GM12874 (cell line): ENCODE measurements at regions not wholly inside any gene's neighbourhood (a gene's known extent, or its start where the extent isn't known, plus 50 kb on each side); places are given as distances from the start of the nearest gene placed in this dataset.

ENCODE experiments used
- TF ChIP-seq, protein P1 (sequence below): IDR thresholded peaks from 2 replicates; pipeline ENCODE4 v1.5.1; 2011; ENCODE audit warnings: low read depth, mild to moderate bottlenecking, control low read depth, low read length, moderate library complexity; ENCODE audit not compliant: insufficient read depth

DNA sequence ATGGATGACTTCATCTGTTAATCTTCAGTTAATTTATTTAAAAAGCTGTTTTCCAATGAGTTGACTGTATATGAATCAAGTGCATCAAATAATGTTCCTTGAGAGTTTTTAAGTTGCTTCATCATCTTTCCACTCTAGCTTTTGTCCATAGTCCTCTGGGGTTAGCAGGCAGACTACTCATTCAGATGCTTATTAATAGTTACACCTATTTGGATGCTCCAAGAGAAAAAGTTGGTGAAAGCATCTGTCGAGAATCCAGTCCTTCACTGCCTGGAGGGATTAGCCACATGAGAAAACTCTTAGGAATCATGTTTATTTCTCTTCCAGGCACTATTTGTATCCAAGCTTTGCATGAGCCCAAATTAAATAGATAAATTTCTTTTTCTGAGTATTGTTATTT, 70.2 kb downstream of the DACT1 start:
- TF ChIP-seq, protein P1, sequence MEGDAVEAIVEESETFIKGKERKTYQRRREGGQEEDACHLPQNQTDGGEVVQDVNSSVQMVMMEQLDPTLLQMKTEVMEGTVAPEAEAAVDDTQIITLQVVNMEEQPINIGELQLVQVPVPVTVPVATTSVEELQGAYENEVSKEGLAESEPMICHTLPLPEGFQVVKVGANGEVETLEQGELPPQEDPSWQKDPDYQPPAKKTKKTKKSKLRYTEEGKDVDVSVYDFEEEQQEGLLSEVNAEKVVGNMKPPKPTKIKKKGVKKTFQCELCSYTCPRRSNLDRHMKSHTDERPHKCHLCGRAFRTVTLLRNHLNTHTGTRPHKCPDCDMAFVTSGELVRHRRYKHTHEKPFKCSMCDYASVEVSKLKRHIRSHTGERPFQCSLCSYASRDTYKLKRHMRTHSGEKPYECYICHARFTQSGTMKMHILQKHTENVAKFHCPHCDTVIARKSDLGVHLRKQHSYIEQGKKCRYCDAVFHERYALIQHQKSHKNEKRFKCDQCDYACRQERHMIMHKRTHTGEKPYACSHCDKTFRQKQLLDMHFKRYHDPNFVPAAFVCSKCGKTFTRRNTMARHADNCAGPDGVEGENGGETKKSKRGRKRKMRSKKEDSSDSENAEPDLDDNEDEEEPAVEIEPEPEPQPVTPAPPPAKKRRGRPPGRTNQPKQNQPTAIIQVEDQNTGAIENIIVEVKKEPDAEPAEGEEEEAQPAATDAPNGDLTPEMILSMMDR: no peak

DNA sequence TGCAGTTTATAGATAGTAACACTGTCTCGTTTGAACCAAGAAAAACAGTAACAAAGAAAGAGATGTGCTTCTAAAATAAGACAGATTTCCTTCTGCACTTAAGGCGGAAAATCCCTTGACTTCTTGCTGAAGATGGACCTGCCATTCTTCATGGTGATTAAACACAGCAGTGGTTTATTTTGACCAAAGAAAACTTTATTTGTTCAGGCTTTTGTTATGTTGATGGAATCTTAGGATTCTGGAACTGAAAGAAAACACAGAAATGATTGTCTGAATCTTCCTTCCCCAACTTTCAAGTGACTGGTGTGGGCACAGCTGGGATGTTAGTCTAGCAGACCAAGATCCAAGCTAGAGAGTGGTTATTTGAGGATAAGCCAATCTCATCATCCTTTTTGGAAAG, 72.2 kb downstream of the DACT1 start:
- TF ChIP-seq, protein P1: no peak

DNA sequence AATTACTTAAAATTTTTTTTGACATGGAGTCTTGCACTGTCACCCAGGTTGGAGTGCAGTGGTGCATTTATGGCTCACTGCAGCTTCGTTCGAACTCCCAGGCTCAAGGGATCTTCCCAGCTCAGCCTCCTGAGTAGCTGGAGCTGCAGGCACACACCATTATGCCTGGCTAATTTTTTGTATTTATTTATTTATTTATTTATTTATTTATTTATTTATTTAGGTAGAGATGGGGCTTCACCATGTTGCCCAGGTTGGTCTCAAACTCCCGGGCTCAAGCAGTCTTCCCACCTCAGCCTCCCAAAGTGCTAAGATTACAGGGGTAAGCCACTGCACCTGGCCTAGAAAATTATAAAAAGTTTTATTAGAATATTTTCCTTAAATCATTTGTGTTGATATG, 73.6 kb downstream of the DACT1 start:
- TF ChIP-seq, protein P1: no peak

DNA sequence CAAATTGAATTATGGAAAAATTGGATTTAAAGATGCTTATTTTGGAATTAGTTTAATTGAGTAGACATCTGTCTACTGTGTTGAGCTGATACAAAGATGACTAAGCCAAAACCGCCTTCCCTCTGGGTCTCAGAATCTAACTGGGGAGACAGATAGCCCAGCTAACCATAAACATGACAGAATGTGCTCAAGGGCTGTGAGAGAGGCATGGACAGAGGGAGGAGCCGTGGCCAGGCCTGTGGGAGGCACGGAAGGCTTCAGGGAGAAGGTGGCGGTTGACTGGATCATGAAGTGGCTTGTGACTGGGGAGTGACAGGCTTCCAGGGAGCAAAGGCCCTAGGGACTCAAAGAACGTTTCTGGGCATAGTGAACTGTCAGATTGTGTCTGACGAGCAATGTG, 74.6 kb downstream of the DACT1 start:
- TF ChIP-seq, protein P1: no peak

DNA sequence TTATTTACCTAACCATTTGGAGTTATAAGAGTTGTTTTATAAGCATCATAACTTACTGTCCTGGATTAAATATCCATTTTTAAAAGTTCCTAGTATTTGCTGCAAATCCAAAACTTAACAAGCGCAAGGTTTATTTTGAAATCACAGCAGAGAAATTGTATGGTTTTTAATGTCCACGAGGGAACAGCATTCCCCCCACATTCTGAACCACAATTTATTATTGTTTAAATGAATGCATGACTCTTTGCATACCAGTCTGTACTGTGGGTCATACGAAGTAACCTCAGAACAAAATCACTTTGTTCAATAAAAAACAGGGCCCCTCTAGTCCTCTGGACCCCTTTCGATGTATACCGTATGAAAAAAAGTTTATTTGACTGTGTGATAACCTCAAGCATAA, 75.9 kb downstream of the DACT1 start:
- TF ChIP-seq, protein P1: no peak

DNA sequence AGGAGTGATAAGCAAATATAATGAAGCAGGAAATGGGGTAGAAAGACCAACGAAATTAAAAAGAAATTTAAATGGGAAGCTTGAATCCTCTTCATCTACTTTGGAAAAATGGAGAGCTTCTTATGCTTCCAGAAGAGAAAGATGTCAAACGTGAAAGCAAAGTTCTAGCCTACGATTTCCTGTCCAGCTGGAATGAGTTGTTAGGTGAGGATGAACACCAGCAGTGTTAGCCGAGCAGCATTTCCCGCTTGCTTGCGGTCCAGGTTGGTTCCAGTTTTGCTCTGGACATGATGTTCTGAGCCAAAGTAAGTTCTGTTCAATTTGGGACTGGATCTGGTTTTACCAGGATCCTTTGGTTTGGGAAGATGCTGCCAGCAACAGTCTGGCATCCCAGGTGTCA, 78.9 kb downstream of the DACT1 start:
- TF ChIP-seq, protein P1: no peak

DNA sequence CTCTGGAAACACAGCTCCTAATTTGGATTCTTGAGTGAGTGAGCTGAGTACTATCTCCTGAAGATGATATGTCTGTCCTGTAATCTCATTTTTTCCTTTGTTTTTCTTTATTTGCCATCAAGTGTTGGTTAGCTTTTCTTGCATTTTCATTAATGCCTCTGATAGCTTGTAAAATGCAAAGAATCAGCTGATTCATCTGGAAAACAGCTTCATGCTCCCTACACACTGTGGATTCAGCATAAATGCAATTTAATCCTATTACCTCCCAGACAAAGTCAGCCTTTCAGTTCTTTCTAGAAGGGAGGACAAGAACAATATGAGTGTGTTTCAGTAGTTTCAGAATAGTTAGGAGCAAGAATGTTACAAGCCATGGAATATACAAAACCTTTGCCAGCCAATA, 79.4 kb downstream of the DACT1 start:
- TF ChIP-seq, protein P1: no peak

DNA sequence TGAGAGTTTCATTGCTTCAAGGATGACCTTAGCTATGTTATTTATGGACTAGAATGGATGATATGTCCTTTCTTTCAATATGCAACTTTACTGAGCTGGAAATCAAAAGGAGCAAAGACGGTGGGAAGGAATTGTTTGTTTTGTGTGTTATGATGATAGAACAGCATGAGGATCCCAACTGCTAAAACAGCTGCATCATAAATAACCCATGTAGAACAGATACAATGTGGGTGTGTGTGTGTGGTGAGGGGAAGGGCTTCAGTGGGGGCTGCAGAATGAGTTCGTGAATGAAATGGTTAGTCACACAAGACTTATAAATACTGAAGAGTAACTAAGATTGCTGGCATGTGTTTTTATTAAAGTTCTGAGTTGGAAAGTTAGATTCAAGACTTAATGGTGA, 80.1 kb downstream of the DACT1 start:
- TF ChIP-seq, protein P1: no peak
